HG03097 (cell line): ENCODE measurements at regions not wholly inside any gene's neighbourhood (a gene's known extent, or its start where the extent isn't known, plus 50 kb on each side); places are given as distances from the start of the nearest gene placed in this dataset.
"Not testable (repeated sequence)": the region's sequence is repeated elsewhere in the genome, so short reads cannot be mapped to it uniquely, and the experiment has no call there.

Source experiments
- ATAC-seq: cut with Tn5 transposase; IDR thresholded peaks from one replicate; pipeline ENCODE4 v1.9.1; 2021; ENCODE audit not compliant: unreplicated experiment, low FRiP score

GRCh38 chr7:79664884-79665676, 211.6 kb upstream of the MAGI2 start:
- ATAC-seq, result no peak

DNA sequence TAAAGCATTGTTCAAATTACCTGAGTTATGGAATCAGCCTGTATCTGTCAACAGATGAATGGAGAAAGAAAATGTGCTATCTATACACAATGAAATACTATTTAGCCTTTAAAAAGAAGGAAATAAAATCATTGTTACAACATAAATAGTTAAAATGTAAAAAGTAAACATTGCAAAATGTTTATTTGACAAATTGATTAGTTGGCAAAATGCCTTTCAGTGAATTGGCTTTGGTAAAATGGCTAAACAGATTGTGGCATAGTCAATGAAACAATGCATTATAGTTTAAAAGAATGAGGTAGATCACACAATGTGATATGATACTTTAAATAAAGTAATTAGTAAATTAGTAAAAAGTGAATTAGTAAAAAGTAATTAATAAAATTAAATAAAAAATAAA, 204.8 kb upstream of the MAGI2 start:
- ATAC-seq, result no peak

DNA sequence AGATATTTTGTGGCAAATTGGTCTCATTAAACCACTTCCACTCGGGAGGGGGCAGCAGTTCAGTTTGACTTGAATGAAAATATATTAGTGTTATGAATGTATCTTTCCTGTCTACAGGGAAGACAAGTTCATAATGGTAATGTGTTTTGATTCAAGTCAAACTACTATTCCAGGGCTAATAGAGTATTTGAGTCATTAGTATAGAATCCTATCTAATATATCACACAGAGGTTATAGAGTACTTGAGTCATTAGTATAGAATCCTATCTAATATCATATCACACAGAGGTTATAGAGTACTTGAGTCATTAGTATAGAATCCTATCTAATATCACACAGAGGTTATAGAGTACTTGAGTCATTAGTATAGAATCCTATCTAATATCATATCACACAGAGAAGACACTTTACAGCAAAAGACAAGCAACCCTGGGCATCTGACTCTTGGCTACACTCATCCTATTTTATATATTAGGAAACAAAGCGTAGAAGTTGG, 199.7 kb upstream of the MAGI2 start:
- ATAC-seq, result no peak

- no peak for ATAC-seq
Measured at GRCh38 chr7:79652619-79653018, 199.2 kb upstream of the MAGI2 start.

GRCh38 chr7:79647711-79648110, 194.2 kb upstream of the MAGI2 start:
- ATAC-seq, result no peak

- ATAC-seq, result no peak
Measured at GRCh38 chr7:79646278-79646677, 192.8 kb upstream of the MAGI2 start.

- no peak for ATAC-seq
Measured at GRCh38 chr7:79636849-79637248, 183.4 kb upstream of the MAGI2 start.

GRCh38 chr7:79625921-79626320, 172.5 kb upstream of the MAGI2 start:
- ATAC-seq, result not testable (repeated sequence)

DNA sequence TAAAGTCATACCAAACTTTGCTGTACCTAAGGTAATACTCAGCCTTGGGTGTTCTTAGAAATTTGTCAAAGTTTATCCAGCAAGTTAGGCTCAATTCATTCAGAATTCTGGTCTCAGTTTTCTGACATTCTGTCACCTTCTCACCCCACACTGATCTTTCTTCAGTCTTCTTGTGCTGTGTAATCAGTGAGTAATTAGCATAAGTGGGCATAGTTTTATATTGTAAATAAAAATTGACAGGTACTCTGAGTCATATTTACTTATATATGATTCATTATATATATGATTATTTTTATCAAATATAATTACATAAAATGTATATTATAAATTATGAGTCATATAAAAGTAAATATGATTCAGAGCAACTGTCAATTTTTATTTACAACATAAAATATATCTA, 170.9 kb upstream of the MAGI2 start:
- no peak for ATAC-seq

DNA sequence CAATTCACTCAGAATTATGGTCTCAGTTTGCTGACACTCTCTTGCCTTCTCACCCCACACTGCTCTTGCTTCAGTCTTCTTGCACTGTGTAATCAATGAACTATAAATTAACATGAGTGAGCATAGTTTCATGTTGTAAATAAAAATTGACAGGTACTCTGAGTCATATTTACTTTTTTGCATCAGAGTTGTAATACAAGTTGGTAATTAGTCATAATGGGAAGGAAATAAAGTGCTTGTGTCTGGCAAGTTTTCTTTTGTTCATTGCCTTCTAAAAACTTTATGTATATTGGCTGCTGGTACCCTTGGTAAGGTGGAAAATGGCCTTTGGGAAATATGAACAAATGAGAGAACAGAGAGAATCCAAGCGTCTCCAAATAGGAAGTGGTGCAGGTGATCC, 169.3 kb upstream of the MAGI2 start:
- ATAC-seq, result no peak

GRCh38 chr7:79620291-79620690, 166.8 kb upstream of the MAGI2 start:
- no peak for ATAC-seq

DNA sequence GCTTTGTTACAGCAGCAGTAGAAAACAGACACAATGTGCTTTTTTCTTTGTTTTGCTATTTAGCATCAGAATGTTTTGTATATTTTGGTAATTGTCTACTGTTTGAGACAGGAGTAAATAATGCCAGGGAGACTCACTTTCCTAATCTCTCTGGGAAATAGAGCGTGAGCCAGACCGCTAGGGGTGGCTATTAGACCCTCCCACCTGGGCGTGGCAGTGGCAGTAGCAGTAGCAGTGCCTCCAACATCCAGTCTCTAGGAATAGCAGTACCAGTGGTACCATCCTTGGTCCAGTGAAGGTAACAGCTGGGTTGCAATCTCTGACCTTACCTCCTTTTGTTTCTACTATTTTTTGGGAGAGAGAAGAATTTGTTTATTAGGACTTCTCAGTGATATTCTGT, 165.7 kb upstream of the MAGI2 start:
- no peak for ATAC-seq

GRCh38 chr7:79615871-79616640, 162.6 kb upstream of the MAGI2 start:
- ATAC-seq, result no peak

DNA sequence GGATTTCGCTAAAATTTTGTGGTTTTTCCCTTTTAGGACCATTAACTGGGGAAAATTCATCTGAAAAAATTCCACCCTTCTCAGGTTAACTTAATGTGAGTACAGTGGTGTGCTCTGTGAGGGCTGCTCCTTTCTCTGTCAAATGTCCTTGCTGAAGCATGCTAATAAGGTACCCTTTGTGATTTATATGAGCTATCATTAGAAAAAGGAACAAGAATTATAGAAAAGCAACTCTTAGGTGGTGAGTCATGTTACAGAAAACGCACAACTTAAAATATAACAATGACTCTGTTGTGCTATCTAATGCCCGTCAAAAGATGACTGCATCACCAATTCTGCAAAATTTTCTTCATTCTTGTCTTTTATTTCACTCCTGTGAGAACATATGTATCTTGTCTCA, 162.0 kb upstream of the MAGI2 start:
- no peak for ATAC-seq

- ATAC-seq, result no peak
Measured at GRCh38 chr7:79612903-79613302, 159.4 kb upstream of the MAGI2 start.

DNA sequence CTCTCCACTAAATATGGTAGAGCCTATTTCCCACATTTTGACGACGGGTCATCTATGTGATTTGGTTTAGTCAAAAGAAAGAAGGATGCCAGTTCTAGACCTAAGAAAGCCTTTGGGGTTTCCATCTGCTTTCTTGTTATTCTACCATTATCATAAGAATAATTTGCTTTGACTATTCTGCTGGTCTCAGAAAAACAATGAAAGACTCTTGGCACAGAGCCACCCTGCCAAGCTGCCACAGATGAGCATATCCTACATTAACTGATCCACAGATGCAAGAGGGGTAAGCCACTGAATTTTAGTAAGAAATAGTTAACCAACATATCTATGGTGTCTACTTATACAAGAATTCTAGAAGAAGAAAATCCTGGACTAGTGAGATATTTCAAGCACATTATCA, 158.6 kb upstream of the MAGI2 start:
- no peak for ATAC-seq

GRCh38 chr7:79610748-79611304, 157.4 kb upstream of the MAGI2 start:
- ATAC-seq, result no peak

GRCh38 chr7:79610313-79610712, 156.8 kb upstream of the MAGI2 start:
- ATAC-seq, result no peak

DNA sequence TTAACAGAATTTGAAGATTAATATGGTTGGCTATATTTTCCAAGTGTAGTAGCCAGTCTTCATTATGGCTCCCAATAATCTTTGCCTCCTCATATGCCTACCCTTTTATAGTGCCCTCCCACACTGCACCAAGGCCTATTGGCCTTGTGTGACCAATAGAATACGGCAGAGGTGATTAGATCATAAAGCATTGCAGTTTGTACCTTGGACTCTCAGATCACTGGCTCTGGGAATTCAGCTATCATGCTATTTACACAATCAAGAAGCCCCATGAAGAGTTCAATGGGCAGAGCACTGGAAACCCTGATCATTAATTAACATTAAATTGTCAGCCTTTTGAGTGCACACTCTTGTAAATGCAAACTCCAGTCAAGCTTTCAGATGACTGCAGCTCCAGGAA, 154.5 kb upstream of the MAGI2 start:
- ATAC-seq, result no peak

DNA sequence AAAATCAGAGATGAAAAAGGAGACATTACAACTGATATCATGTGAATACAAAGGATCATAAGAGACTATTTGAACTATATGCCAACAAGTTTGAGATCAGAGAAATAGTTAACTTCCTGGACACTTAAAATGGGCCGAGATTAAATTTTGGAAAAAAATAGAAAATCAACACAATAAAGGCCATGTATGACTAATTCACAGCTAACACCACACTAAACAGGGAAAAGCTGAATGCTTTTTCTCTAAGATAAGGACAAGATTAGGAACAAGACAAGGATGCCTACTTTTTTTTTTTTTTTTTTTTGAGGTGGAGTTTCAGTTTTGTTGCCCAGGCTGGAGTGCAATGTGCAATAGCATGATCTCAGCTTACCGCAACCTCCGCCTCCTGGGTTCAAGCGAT, 151.4 kb upstream of the MAGI2 start:
- ATAC-seq, result no peak

DNA sequence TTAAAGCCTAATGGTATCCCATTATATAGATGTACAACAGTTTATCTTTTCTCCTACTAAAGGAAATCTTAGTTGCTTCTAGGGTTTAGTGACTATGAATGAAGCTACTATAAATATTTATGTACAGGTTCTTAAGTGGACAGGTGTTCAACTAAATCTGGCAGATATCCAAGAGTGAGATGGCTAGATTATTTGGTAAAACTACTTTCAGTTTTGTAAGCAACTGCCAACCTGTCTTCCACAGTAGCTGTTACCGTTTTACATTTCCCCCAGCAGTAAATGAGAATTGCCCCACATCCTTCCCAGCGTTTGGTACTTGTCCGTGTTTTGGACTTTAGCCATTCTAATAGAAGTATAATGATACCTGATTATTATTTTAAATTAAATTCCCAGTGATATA, 144.9 kb upstream of the MAGI2 start:
- no peak for ATAC-seq

DNA sequence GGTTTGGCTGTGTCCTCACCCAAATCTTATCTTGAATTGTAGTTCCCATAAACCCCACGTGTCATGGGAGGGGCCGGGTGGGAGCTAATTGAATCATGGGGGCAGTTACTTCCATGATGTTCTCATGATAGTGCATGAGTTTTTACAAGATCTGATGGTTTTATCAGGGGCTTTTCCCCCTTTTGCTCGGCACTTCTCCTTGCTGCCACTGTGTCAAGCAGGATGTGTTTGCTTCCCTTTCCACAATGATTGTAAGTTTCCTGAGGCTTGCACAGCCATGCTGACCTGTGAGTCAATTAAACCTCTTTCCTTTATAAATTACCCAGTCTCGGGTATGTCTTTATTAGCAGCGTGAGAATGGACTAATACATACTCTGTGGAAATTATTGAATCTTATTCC, 141.2 kb upstream of the MAGI2 start:
- ATAC-seq, result not testable (repeated sequence)
